Activated T-helper 17 cell treated with anti-CD3 and anti-CD28 coated beads, Interleukin-2, amount 50 U/mL, for 72 hours (primary cell): ENCODE measurements at regions not wholly inside any gene's neighbourhood (a gene's known extent, or its start where the extent isn't known, plus 50 kb on each side); places are given as distances from the start of the nearest gene placed in this dataset.

Source experiments
- ATAC-seq: fragments of 150-1000 bp; cut with Tn5 transposase; replicated peaks from 2 replicates; pipeline ENCODE4 v1.10.0; 2021; ENCODE audit warnings: mild to moderate bottlenecking, moderate library complexity
- H3K27ac Mint-ChIP-seq: one replicate; pipeline ENCODE4 v1.8.0; 2022; ENCODE audit warnings: mixed read lengths
- H3K27me3 Mint-ChIP-seq: one replicate; pipeline ENCODE4 v1.8.0; 2022; ENCODE audit warnings: mixed read lengths
- H3K36me3 Mint-ChIP-seq: one replicate; pipeline ENCODE4 v1.8.0; 2022; ENCODE audit warnings: low read depth, mild to moderate bottlenecking, mixed read lengths
- H3K4me1 Mint-ChIP-seq: one replicate; pipeline ENCODE4 v1.8.0; 2022; ENCODE audit warnings: mixed read lengths
- H3K4me3 Mint-ChIP-seq: one replicate; pipeline ENCODE4 v1.8.0; 2022; ENCODE audit warnings: mild to moderate bottlenecking, mixed read lengths
- H3K9me3 Mint-ChIP-seq: one replicate; pipeline ENCODE4 v1.8.0; 2022; ENCODE audit warnings: mixed read lengths

GRCh38 chr4:10315638-10316037 lies 141.6 kb downstream of the ZNF518B start:
- Mint-ChIP-seq H3K4me3 (no peak overlapping the region), H3K4me1 (no peaks in the 10 kb centered on the region), H3K27ac (no peak overlapping the region), H3K9me3 (no peaks in the 10 kb centered on the region), H3K27me3 (no peaks in the 10 kb centered on the region), H3K36me3 (no peaks in the 10 kb centered on the region)
- no peak for ATAC-seq

GRCh38 chr4:10312568-10312967 lies 144.7 kb downstream of the ZNF518B start:
- Mint-ChIP-seq H3K36me3 (no peaks in the 10 kb centered on the region), H3K9me3 (no peaks in the 10 kb centered on the region), H3K4me1 (no peaks in the 10 kb centered on the region), H3K27me3 (peaks cover 4% of the 10 kb centered on the region), H3K27ac (no peak overlapping the region), H3K4me3 (no peak overlapping the region)
- no peak for ATAC-seq

DNA sequence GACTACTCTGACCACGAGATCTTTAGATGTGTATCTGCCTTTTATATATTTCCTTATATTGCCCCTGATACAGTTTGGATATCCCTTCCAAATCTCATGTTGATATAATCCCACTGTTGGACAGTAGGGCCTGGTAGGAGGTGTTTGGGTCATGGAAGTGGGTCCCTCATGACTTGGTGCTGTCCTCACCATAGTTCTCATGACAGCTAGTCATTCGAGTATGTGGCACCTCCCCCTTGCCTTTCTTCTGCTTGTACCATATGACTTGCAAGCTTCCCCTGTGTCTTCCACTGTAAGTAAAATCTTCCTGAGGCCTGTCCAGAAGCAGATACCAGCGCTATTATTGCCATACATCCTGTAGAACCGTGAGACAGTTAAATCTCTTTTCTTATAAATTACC lies 145.3 kb downstream of the ZNF518B start:
- Mint-ChIP-seq H3K27ac (no peak overlapping the region), H3K27me3 (peaks cover 4% of the 10 kb centered on the region), H3K4me1 (no peaks in the 10 kb centered on the region), H3K9me3 (no peaks in the 10 kb centered on the region), H3K4me3 (no peak overlapping the region), H3K36me3 (no peaks in the 10 kb centered on the region)
- ATAC-seq = no peak

GRCh38 chr4:10305816-10306215 lies 151.4 kb downstream of the ZNF518B start:
- H3K4me3 Mint-ChIP-seq = no peak overlapping the region
- no peaks in the 10 kb centered on the region for H3K36me3 Mint-ChIP-seq
- no peaks in the 10 kb centered on the region for H3K4me1 Mint-ChIP-seq
- no peaks in the 10 kb centered on the region for H3K9me3 Mint-ChIP-seq
- H3K27ac Mint-ChIP-seq = no peak overlapping the region
- ATAC-seq = no peak
- peaks cover 4% of the 10 kb centered on the region for H3K27me3 Mint-ChIP-seq

DNA sequence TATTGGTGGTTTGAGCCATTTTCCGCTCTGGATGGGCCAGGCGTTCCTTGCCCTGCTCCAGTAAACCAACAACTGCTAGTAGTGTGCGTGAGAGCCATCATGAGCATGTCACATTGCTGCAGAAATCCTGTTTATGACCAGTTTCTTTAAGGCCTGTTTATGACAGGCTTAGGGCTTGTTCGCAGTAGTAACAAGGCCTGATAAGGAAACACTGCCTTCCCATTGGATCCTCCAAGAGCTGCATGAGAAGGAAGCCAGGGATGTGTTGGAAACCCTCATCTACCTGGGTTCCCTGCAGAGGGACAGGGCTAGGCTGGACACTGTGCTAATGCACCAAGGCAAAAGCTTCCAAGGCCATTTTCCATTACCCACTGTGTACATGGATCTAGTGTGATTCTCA lies 153.9 kb downstream of the ZNF518B start:
- Mint-ChIP-seq H3K9me3 (no peaks in the 10 kb centered on the region), H3K27me3 (no peaks in the 10 kb centered on the region), H3K4me3 (no peak overlapping the region), H3K4me1 (no peaks in the 10 kb centered on the region), H3K27ac (no peak overlapping the region), H3K36me3 (no peaks in the 10 kb centered on the region)
- no peak for ATAC-seq

GRCh38 chr4:10302096-10302495 lies 155.1 kb downstream of the ZNF518B start:
- ATAC-seq = no peak
- Mint-ChIP-seq H3K27ac (no peak overlapping the region), H3K4me3 (no peak overlapping the region), H3K27me3 (no peaks in the 10 kb centered on the region), H3K9me3 (no peaks in the 10 kb centered on the region), H3K36me3 (no peaks in the 10 kb centered on the region), H3K4me1 (no peaks in the 10 kb centered on the region)

DNA sequence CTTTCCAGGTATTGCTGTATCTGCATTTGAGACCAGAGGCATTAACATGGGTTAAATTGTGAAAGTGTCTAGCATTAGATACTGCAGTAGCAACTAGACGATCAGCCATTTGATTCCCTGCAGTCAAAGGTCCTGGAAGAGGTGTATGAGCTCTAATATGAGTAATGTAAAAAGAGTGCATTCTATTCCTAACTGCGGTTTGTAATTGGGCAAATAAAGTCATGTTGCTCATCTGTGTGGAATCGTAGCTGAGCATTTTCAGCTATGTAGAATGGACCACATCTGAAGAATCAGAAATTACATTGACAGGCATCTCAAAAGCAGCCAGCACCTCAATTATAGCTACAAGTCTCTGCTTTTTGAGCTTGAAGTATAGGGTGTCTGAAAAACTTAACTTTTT lies 157.6 kb downstream of the ZNF518B start:
- H3K9me3 Mint-ChIP-seq = no peaks in the 10 kb centered on the region
- H3K4me3 Mint-ChIP-seq = no peak overlapping the region
- no peaks in the 10 kb centered on the region for H3K36me3 Mint-ChIP-seq
- no peaks in the 10 kb centered on the region for H3K4me1 Mint-ChIP-seq
- ATAC-seq = no peak
- no peak overlapping the region for H3K27ac Mint-ChIP-seq
- H3K27me3 Mint-ChIP-seq = no peaks in the 10 kb centered on the region

GRCh38 chr4:10298681-10299080 lies 158.5 kb downstream of the ZNF518B start:
- Mint-ChIP-seq H3K27me3 (no peaks in the 10 kb centered on the region), H3K9me3 (no peaks in the 10 kb centered on the region), H3K4me1 (no peaks in the 10 kb centered on the region), H3K4me3 (no peak overlapping the region), H3K27ac (no peak overlapping the region), H3K36me3 (no peaks in the 10 kb centered on the region)
- no peak for ATAC-seq

GRCh38 chr4:10296730-10297129 lies 160.5 kb downstream of the ZNF518B start:
- H3K36me3 Mint-ChIP-seq = no peaks in the 10 kb centered on the region
- no peaks in the 10 kb centered on the region for H3K9me3 Mint-ChIP-seq
- H3K27ac Mint-ChIP-seq = no peak overlapping the region
- H3K4me1 Mint-ChIP-seq = no peaks in the 10 kb centered on the region
- peaks cover 3% of the 10 kb centered on the region for H3K27me3 Mint-ChIP-seq
- H3K4me3 Mint-ChIP-seq = no peak overlapping the region
- no peak for ATAC-seq

DNA sequence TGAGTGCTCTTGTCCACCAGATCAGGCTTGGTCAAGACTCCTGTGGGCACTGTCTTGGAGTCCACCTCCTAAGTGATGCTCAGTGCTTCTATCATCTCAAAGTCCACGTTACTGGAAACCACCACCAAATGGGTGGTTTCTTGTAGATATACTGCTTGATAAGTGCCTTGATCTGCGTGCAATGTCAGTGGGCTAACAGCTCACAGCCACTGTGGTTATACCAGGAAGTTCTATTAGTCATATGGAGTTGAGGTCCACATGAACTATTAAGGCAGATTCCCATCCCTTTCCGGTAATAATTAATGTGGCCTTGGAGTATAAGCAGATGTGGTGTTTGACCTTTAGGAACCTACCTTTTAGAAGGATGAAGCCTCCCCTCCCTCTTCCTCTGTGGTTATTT lies 161.9 kb downstream of the ZNF518B start:
- H3K27ac Mint-ChIP-seq = no peak overlapping the region

DNA sequence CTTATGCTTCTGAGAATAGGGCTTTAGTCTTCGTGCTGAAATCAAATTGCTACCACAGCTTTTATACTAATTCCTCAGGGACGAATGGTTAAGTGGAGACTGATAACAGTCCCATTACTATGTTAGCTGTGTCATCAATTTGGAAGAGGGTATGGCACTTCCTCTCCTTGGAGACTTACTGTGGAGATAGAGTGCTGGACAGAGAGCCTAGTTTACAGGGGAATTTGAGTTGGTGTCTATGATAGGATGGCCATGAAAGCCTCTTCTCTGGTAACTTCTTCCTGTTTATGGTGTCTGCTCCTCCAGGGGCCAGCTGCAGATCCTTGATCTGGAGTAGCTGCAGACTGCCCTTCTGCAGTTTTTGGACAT lies 167.7 kb downstream of the ZNF518B start:
- no peak overlapping the region for H3K4me3 Mint-ChIP-seq
- no peak overlapping the region for H3K27ac Mint-ChIP-seq
- H3K9me3 Mint-ChIP-seq = peaks cover 4% of the 10 kb centered on the region
- H3K27me3 Mint-ChIP-seq = peaks cover 9% of the 10 kb centered on the region
- no peaks in the 10 kb centered on the region for H3K4me1 Mint-ChIP-seq
- ATAC-seq = no peak
- no peaks in the 10 kb centered on the region for H3K36me3 Mint-ChIP-seq

More for the DNA sequence above, 161.9 kb downstream of the ZNF518B start:
- no peaks in the 10 kb centered on the region for H3K4me1 Mint-ChIP-seq
- no peaks in the 10 kb centered on the region for H3K9me3 Mint-ChIP-seq
- H3K4me3 Mint-ChIP-seq = no peak overlapping the region
- H3K27me3 Mint-ChIP-seq = peaks cover 3% of the 10 kb centered on the region
- no peak for ATAC-seq
- no peaks in the 10 kb centered on the region for H3K36me3 Mint-ChIP-seq

DNA sequence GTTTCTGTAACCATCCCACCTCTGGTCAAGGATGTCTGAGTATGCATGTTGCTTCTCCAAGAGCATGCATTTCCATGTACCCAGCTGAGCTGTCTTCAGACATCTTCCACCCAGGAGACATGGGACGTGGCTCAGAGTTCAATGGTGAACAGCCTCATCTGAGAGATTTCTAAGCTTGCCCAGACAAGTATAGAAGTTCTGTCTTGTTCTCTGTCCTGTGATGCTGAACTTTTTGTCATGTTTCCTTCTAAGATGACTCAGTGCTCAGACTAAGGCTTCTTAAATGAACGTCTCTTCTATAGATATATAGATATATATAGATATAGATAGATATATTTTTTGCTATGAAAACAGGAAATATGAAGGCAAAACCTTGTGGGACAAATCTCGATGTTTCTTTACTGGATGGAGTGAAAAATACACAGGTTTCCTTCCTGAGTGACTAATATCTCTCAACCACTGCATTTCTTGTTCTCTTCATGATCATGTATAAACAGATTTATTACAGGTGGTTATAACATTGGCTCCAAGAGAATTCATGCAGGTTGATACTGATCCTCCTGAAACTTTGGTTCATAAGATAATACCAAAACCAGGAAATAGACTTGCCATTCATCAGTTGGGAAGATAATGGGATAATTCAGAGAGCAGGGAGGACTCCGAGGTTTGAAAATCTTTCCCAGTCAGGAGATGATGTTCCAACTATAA lies 168.2 kb downstream of the ZNF518B start:
- Mint-ChIP-seq H3K4me3 (no peak overlapping the region), H3K36me3 (no peaks in the 10 kb centered on the region), H3K27ac (no peak overlapping the region), H3K9me3 (peaks cover 4% of the 10 kb centered on the region), H3K27me3 (peaks cover 9% of the 10 kb centered on the region), H3K4me1 (no peaks in the 10 kb centered on the region)
- ATAC-seq = no peak

DNA sequence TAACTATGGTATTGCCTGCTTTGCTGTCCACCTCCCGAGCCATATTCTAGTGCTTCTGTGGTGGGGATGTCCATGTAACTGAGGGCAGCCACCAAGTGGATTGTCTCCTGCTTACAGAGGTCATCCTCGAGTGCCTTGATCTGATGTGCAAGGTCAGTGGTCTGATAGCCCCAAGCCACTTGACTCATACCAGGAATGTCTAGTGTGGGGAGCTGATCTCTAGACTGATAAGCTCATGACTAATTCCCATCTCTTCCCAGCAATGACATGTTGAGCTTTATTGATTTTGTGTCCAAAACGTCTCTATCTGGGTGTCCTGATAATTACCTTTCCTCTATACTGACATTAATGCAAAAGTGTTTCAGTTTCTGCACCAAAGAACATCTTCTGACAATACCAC lies 168.4 kb upstream of the WDR1 start:
- no peaks in the 10 kb centered on the region for H3K4me1 Mint-ChIP-seq
- no peak for ATAC-seq
- no peak overlapping the region for H3K27ac Mint-ChIP-seq
- peaks cover 4% of the 10 kb centered on the region for H3K9me3 Mint-ChIP-seq
- no peaks in the 10 kb centered on the region for H3K36me3 Mint-ChIP-seq
- H3K27me3 Mint-ChIP-seq = peaks cover 6% of the 10 kb centered on the region
- H3K4me3 Mint-ChIP-seq = no peak overlapping the region

DNA sequence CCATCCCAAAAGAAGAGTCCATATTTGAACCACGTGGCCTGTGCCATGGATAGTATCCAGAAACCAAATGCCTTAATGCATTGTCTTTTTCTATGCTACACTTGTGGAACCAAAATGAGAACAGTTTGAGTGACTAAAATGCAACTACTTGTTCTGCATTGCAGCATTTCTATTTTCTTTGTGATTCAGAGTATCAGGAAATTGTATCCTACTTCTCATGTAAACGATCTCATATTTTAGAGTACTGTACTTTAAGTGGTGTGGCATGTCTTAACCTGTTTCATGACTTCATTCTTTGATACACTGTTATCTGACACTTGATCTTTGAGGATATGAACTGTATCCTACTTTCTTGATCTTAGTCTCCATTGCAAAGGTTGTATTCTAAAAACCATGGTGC lies 167.2 kb upstream of the WDR1 start:
- Mint-ChIP-seq H3K9me3 (peaks cover 4% of the 10 kb centered on the region), H3K27ac (no peak overlapping the region), H3K4me3 (no peak overlapping the region), H3K36me3 (no peaks in the 10 kb centered on the region), H3K4me1 (no peaks in the 10 kb centered on the region), H3K27me3 (peaks cover 6% of the 10 kb centered on the region)
- ATAC-seq = no peak

DNA sequence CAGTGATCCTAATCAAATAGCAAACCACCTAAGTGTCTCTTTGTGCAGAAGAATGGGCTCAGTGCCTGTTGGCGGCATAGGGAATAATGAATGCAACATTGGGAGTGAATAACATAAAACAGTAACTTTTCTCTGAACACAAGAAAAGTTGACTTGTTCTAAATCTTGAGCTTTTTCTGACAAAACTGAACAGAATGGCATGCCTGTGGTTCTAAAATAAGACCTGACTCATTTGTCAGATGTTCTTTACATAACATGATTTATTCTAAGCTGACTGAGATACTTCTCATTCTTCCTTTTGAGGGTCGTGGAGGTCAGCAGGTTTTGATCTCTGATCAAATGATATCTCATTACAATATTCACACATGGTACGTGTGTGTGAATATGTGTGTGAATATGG lies 165.4 kb upstream of the WDR1 start:
- no peaks in the 10 kb centered on the region for H3K4me1 Mint-ChIP-seq
- H3K36me3 Mint-ChIP-seq = no peaks in the 10 kb centered on the region
- H3K4me3 Mint-ChIP-seq = no peak overlapping the region
- peaks cover 6% of the 10 kb centered on the region for H3K27me3 Mint-ChIP-seq
- peaks cover 4% of the 10 kb centered on the region for H3K9me3 Mint-ChIP-seq
- H3K27ac Mint-ChIP-seq = no peak overlapping the region
- ATAC-seq = no peak

- Mint-ChIP-seq H3K27me3 (no peaks in the 10 kb centered on the region), H3K9me3 (no peaks in the 10 kb centered on the region), H3K36me3 (no peaks in the 10 kb centered on the region), H3K27ac (no peak overlapping the region), H3K4me1 (no peaks in the 10 kb centered on the region), H3K4me3 (no peak overlapping the region)
- no peak for ATAC-seq
Observed at GRCh38 chr4:10279261-10279660, 162.7 kb upstream of the WDR1 start.
